GM19372 (cell line): ENCODE measurements at regions not wholly inside any gene's neighbourhood (a gene's known extent, or its start where the extent isn't known, plus 50 kb on each side); places are given as distances from the start of the nearest gene placed in this dataset.

Source experiments
- ATAC-seq: cut with Tn5 transposase; IDR thresholded peaks from one replicate; pipeline ENCODE4 v1.9.1; 2021; ENCODE audit warnings: mild to moderate bottlenecking, low read depth, moderate library complexity; ENCODE audit not compliant: unreplicated experiment

- no peak for ATAC-seq
Measured at GRCh38 chr1:55428944-55429931, 214.1 kb upstream of the USP24 start.

- ATAC-seq: no peak
Measured at GRCh38 chr1:55428231-55428630, 213.1 kb upstream of the USP24 start.

- ATAC-seq: no peak
Measured at GRCh38 chr1:55427606-55428005, 212.4 kb upstream of the USP24 start.

- ATAC-seq: no peak
Measured at GRCh38 chr1:55426619-55427018, 211.5 kb upstream of the USP24 start.

- ATAC-seq: no peak
Measured at GRCh38 chr1:55426156-55426555, 211.0 kb upstream of the USP24 start.

- no peak for ATAC-seq
Measured at GRCh38 chr1:55425310-55425930, 210.3 kb upstream of the USP24 start.

- no peak for ATAC-seq
Measured at GRCh38 chr1:55423376-55423775, 208.2 kb upstream of the USP24 start.

GRCh38 chr1:55420929-55421716 lies 206.0 kb upstream of the USP24 start:
- ATAC-seq: no peak

- ATAC-seq: no peak
Measured at GRCh38 chr1:55420026-55420425, 204.9 kb upstream of the USP24 start.

GRCh38 chr1:55418208-55419000 lies 203.2 kb upstream of the USP24 start:
- no peak for ATAC-seq

- no peak for ATAC-seq
Measured at GRCh38 chr1:55416164-55416842, 201.1 kb upstream of the USP24 start.

- no peak for ATAC-seq
Measured at GRCh38 chr1:55413286-55413685, 198.1 kb upstream of the USP24 start.

GRCh38 chr1:55412060-55412459 lies 196.9 kb upstream of the USP24 start:
- ATAC-seq: no peak

- ATAC-seq: no peak
Measured at GRCh38 chr1:55402671-55403464, 187.7 kb upstream of the USP24 start.

GRCh38 chr1:55402142-55402541 lies 187.0 kb upstream of the USP24 start:
- ATAC-seq: no peak

GRCh38 chr1:55400508-55400907 lies 185.3 kb upstream of the USP24 start:
- ATAC-seq: no peak

- ATAC-seq: no peak
Measured at GRCh38 chr1:55399346-55399745, 184.2 kb upstream of the USP24 start.

- no peak for ATAC-seq
Measured at GRCh38 chr1:55396381-55396891, 181.3 kb upstream of the USP24 start.

GRCh38 chr1:55388960-55389359 lies 173.8 kb upstream of the USP24 start:
- no peak for ATAC-seq
